Esophagus squamous epithelium (tissue), 4 donors: ENCODE measurements at regions not wholly inside any gene's neighbourhood (a gene's known extent, or its start where the extent isn't known, plus 50 kb on each side); places are given as distances from the start of the nearest gene placed in this dataset.
"Not testable (repeated sequence)": the region's sequence is repeated elsewhere in the genome, so short reads cannot be mapped to it uniquely, and the experiment has no call there.

ENCODE experiments used
- CTCF ChIP-seq, 6 experiments: fragments of 450-650 bp in 4 of 6; fragments of 200-600 bp in 2 of 6; sonication (generic) in 2 of 6; IDR thresholded peaks; one replicate each; pipeline ENCODE4 v1.5.1; 2016 to 2019; ENCODE audit warnings: antibody characterized with exemption in 6 of 6, mild to moderate bottlenecking in 4 of 6, moderate library complexity in 4 of 6
- POLR2A ChIP-seq, 4 donors: fragments of 450-650 bp; IDR thresholded peaks; one replicate each; pipeline ENCODE4 v1.6.1; 2017; ENCODE audit warnings: antibody characterized with exemption in 4 of 4, mild to moderate bottlenecking in 4 of 4, moderate library complexity in 3 of 4

DNA sequence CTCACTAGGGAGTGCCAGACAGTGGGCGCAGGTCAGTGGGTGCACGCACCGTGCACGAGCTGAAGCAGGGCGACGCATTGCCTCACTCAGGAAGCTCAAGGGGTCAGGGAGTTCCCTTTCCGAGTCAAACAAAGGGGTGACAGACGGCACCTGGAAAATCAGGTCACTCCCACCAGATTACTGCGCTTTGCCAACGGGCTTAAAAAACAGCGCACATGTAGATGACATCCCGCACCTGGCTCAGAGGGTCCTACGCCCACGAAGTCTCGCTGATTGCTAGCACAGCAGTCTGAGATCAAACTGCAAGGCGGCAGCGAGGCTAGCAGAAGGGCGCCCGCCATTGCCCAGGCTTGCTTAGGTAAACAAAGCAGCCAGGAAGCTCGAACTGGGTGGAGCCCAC is 428.5 kb upstream of the SLC39A10 start:
- not testable (repeated sequence) for TF ChIP-seq POLR2A, CTCF (IDR thresholded peaks at IDR 0.05)
